Fibroblast of lung (primary cell): ENCODE measurements at regions not wholly inside any gene's neighbourhood (a gene's known extent, or its start where the extent isn't known, plus 50 kb on each side); places are given as distances from the start of the nearest gene placed in this dataset.
"Not testable (repeated sequence)": the region's sequence is repeated elsewhere in the genome, so short reads cannot be mapped to it uniquely, and the experiment has no call there.

ENCODE experiments used
- DNase-seq, 2 donors: peaks; one replicate each; pipeline versions ENCODE4 v3.0.0 to v3.0.0-alpha.2; 2010; ENCODE audit warnings: low read depth in 2 of 2
- H2AFZ ChIP-seq: 2 replicates; pipeline ENCODE4 v1.5.1; 2012; ENCODE audit warnings: low read length, control low read depth, inconsistent platforms
- H3K27ac ChIP-seq: 2 replicates; pipeline ENCODE4 v1.5.1; 2011; ENCODE audit warnings: low read length, control low read depth; ENCODE audit not compliant: insufficient read depth
- H3K27me3 ChIP-seq: 2 replicates; pipeline ENCODE4 v1.5.1; 2011; ENCODE audit warnings: mild to moderate bottlenecking, low read length; ENCODE audit not compliant: control insufficient read depth, insufficient read depth
- H3K36me3 ChIP-seq: 2 replicates; pipeline ENCODE4 v1.5.1; 2011; ENCODE audit warnings: low read length; ENCODE audit not compliant: control insufficient read depth, insufficient read depth
- H3K4me1 ChIP-seq: 2 replicates; pipeline ENCODE4 v1.5.1; 2011; ENCODE audit warnings: low read length; ENCODE audit not compliant: control insufficient read depth, insufficient read depth; ENCODE audit errors: extremely low read depth
- H3K4me2 ChIP-seq: 2 replicates; pipeline ENCODE4 v1.5.1; 2011; ENCODE audit warnings: low read length, control low read depth; ENCODE audit not compliant: insufficient read depth; ENCODE audit errors: extremely low read depth
- H3K4me3 ChIP-seq, 4 experiments: fragments of 200-600 bp in 1 of 4; sonication (generic) in 1 of 4; replicated peaks in 1 of 4; 2 replicates each; pipeline ENCODE4 v1.5.1; 2011 to 2016; ENCODE audit warnings: low read length in 4 of 4, low read depth in 3 of 4, mild to moderate bottlenecking in 3 of 4, control low read depth in 2 of 4, inconsistent platforms in 1 of 4, mixed read lengths in 1 of 4; ENCODE audit not compliant: insufficient read depth in 1 of 4; ENCODE audit errors: control extremely low read depth in 1 of 4
- H3K79me2 ChIP-seq: 2 replicates; pipeline ENCODE4 v1.5.1; 2012; ENCODE audit warnings: mild to moderate bottlenecking, low read length, inconsistent platforms; ENCODE audit not compliant: control insufficient read depth, insufficient read depth
- H3K9ac ChIP-seq: 2 replicates; pipeline ENCODE4 v1.5.1; 2011; ENCODE audit warnings: mild to moderate bottlenecking, low read length, control low read depth; ENCODE audit not compliant: insufficient read depth
- H3K9me3 ChIP-seq: 2 replicates; pipeline ENCODE4 v1.5.1; 2012; ENCODE audit warnings: low read depth, low read length; ENCODE audit not compliant: control insufficient read depth, insufficient read depth
- H4K20me1 ChIP-seq: 2 replicates; pipeline ENCODE4 v1.5.1; 2011; ENCODE audit warnings: low read length; ENCODE audit not compliant: control insufficient read depth, insufficient read depth; ENCODE audit errors: extremely low read depth
- EZH2 ChIP-seq: IDR thresholded peaks from 2 replicates; pipeline ENCODE4 v1.5.1; 2012; ENCODE audit warnings: low read length, control low read depth, mild to moderate bottlenecking; ENCODE audit errors: missing control alignments
- TF ChIP-seq, protein P1 (sequence below), 2 donors: IDR thresholded peaks in 1 of 2; conservative IDR thresholded peaks in 1 of 2; 1 replicate in 1 of 2; 2 replicates in 1 of 2; pipeline ENCODE4 v1.5.1; 2011 to 2012; ENCODE audit warnings: low read length in 2 of 2, control low read depth in 1 of 2, inconsistent platforms in 1 of 2, low read depth in 1 of 2, mild to moderate bottlenecking in 1 of 2

DNA sequence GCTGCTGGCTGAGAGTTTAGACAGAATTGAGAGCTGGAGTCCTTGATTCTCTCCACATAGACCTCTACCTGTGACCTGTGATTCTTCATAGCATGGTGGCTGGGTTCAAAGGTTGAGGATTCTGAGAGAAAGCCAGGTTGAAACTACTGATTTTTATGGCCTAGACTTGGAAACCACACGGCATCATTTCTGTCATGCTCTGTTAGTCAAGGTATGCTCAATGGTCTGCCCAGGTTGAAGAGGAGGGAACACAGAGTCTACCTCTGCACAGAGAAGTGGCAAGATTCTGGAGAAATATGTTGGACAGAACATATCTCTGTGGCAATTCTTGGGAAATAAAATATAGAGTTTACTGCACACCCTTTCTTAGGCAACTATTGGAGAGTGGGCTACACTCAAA, 57.2 kb upstream of the CXorf66 start:
- H3K9ac ChIP-seq, result no peak overlapping the region
- H3K4me3 ChIP-seq, result no peak overlapping the region
- no peaks in the 10 kb centered on the region for H3K4me1 ChIP-seq
- H3K4me2 ChIP-seq, result no peak overlapping the region
- no peak overlapping the region for H2AFZ ChIP-seq
- H4K20me1 ChIP-seq, result no peaks in the 10 kb centered on the region
- no peaks in the 10 kb centered on the region for H3K27me3 ChIP-seq
- H3K79me2 ChIP-seq, result no peaks in the 10 kb centered on the region
- no peak overlapping the region for H3K27ac ChIP-seq
- DNase-seq, result no peak
- TF ChIP-seq EZH2, result no peak
- TF ChIP-seq, protein P1, sequence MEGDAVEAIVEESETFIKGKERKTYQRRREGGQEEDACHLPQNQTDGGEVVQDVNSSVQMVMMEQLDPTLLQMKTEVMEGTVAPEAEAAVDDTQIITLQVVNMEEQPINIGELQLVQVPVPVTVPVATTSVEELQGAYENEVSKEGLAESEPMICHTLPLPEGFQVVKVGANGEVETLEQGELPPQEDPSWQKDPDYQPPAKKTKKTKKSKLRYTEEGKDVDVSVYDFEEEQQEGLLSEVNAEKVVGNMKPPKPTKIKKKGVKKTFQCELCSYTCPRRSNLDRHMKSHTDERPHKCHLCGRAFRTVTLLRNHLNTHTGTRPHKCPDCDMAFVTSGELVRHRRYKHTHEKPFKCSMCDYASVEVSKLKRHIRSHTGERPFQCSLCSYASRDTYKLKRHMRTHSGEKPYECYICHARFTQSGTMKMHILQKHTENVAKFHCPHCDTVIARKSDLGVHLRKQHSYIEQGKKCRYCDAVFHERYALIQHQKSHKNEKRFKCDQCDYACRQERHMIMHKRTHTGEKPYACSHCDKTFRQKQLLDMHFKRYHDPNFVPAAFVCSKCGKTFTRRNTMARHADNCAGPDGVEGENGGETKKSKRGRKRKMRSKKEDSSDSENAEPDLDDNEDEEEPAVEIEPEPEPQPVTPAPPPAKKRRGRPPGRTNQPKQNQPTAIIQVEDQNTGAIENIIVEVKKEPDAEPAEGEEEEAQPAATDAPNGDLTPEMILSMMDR (conservative IDR thresholded peaks at IDR 0.05 in 1 of 2, IDR thresholded peaks at IDR 0.05 in 1 of 2; ENCODE audit: low read depth in 1 of 2, low read length in 2 of 2), result no peak
- no peaks in the 10 kb centered on the region for H3K9me3 ChIP-seq
- H3K36me3 ChIP-seq, result no peaks in the 10 kb centered on the region

GRCh38 chrX:140019134-140019533, 53.8 kb upstream of the CXorf66 start:
- not testable (repeated sequence) for H3K27me3 ChIP-seq, H3K79me2 ChIP-seq, H3K4me1 ChIP-seq, H3K27ac ChIP-seq, H3K9ac ChIP-seq, H3K36me3 ChIP-seq, H3K4me3 ChIP-seq, H4K20me1 ChIP-seq, H3K9me3 ChIP-seq, H3K4me2 ChIP-seq, H2AFZ ChIP-seq, DNase-seq
